Brain microvascular endothelial cell (primary cell): ENCODE measurements at regions not wholly inside any gene's neighbourhood (a gene's known extent, or its start where the extent isn't known, plus 50 kb on each side); places are given as distances from the start of the nearest gene placed in this dataset.

Experiments used
- DNase-seq: peaks from one replicate; pipeline ENCODE4 v3.0.0-alpha.2; 2020
- H3K27ac ChIP-seq: fragments of 250-450 bp; sonication (Bioruptor Pico); 2 replicates; pipeline ENCODE4 v1.5.1; 2020; ENCODE audit warnings: mild to moderate bottlenecking, moderate library complexity
- H3K27me3 ChIP-seq: fragments of 250-450 bp; sonication (Bioruptor Pico); replicated peaks from 2 replicates; pipeline ENCODE4 v1.5.1; 2020; ENCODE audit warnings: mild to moderate bottlenecking
- H3K36me3 ChIP-seq: fragments of 250-450 bp; sonication (Bioruptor Pico); replicated peaks from 2 replicates; pipeline ENCODE4 v1.5.1; 2020; ENCODE audit warnings: mild to moderate bottlenecking
- H3K4me3 ChIP-seq: 2 replicates; pipeline ENCODE4 v1.5.1; 2011; ENCODE audit warnings: low read depth, mild to moderate bottlenecking, control low read depth, low read length, moderate library complexity
- in situ Hi-C: cut with HindIII; loops from 2 replicates; pipeline ENCODE4 v1.10.0; 2017; ENCODE audit warnings: low sequenced_read_pairs, low pct_ligation_motif_present
- TF ChIP-seq, protein P1 (sequence below): IDR thresholded peaks from 2 replicates; pipeline ENCODE4 v1.5.1; 2011; ENCODE audit warnings: low read depth, mild to moderate bottlenecking, moderate library complexity, low read length, control low read depth, inconsistent platforms; ENCODE audit errors: missing control alignments

- no peaks in the 10 kb centered on the region for H3K36me3 ChIP-seq
- no peak for DNase-seq
- TF ChIP-seq, protein P1, sequence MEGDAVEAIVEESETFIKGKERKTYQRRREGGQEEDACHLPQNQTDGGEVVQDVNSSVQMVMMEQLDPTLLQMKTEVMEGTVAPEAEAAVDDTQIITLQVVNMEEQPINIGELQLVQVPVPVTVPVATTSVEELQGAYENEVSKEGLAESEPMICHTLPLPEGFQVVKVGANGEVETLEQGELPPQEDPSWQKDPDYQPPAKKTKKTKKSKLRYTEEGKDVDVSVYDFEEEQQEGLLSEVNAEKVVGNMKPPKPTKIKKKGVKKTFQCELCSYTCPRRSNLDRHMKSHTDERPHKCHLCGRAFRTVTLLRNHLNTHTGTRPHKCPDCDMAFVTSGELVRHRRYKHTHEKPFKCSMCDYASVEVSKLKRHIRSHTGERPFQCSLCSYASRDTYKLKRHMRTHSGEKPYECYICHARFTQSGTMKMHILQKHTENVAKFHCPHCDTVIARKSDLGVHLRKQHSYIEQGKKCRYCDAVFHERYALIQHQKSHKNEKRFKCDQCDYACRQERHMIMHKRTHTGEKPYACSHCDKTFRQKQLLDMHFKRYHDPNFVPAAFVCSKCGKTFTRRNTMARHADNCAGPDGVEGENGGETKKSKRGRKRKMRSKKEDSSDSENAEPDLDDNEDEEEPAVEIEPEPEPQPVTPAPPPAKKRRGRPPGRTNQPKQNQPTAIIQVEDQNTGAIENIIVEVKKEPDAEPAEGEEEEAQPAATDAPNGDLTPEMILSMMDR: no peak
- in situ Hi-C loops: no loop called here
- H3K4me3 ChIP-seq: no peak overlapping the region
- H3K27ac ChIP-seq: no peak overlapping the region
- H3K27me3 ChIP-seq: no peaks in the 10 kb centered on the region
Measured at GRCh38 chr5:167973126-167973525, 318.3 kb upstream of the WWC1 start.

- Histone ChIP-seq H3K27ac (no peak overlapping the region), H3K36me3 (no peaks in the 10 kb centered on the region), H3K4me3 (no peak overlapping the region), H3K27me3 (no peaks in the 10 kb centered on the region)
- TF ChIP-seq, protein P1: no peak
- in situ Hi-C loops: no loop called here
- DNase-seq: no peak
Measured at GRCh38 chr5:167984951-167985350, 306.5 kb upstream of the WWC1 start.

DNA sequence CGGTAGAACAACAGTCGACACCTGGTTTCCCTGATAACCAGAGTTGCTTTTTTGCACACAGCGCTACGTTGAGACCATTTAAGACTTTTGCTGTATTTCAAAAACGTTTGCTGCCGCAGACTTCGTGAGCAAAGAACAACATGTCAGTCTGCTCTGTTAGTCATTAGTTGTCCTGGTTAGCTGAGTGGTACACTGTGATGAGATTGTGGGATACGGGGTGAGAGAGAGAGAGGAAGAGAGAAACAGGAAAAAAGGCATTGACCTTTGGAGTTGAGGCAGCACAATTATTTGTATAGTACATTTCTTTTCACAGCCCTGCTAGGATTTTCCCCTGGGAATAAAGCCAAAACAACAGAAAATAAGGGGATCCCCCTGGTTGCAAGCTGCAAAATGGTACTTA lies 306.1 kb upstream of the WWC1 start:
- in situ Hi-C loops: no loop called here
- H3K4me3 ChIP-seq: no peak overlapping the region
- DNase-seq: no peak
- H3K27me3 ChIP-seq: no peaks in the 10 kb centered on the region
- H3K27ac ChIP-seq: no peak overlapping the region
- no peaks in the 10 kb centered on the region for H3K36me3 ChIP-seq
- TF ChIP-seq, protein P1: no peak

DNA sequence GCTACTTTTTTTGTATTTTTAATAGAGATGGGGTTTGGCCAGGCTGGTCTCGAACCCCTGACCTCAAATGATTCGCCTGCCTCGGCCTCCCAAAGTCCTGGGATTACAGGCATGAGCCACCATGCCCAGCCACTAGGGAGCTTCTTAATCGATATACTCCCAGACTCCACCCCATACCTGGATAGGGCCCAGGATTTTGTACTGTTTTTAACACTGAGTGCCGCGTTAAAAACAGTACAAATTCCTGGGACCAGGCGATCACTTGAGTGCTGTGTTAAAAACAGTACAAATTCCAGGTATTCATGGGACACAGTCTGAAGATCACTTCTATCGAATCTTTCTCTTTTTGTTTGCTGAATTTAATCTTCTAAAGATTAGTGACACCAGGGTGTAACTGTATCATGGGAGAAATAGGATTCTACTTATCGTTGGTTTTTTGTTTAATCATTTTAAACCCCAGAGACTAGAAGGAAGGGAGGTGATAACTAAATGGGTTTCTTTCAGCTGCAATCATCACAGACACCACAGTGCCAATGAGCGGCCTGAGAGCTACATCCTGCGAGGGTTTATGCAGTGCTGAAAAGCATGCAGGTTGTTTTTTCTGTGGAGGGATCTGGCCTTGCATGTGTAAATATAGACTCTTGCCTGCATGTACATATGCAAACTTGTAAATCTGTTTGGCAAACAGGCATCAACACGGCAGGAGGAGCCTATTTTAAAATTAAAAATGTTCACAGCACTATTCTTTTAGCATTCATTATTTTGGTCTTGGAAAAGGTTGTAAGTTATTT lies 303.8 kb upstream of the WWC1 start:
- Histone ChIP-seq H3K27me3 (no peaks in the 10 kb centered on the region), H3K36me3 (no peaks in the 10 kb centered on the region), H3K27ac (no peak overlapping the region), H3K4me3 (no peak overlapping the region)
- TF ChIP-seq, protein P1: no peak
- DNase-seq: no peak
- in situ Hi-C loops: no loop called here

DNA sequence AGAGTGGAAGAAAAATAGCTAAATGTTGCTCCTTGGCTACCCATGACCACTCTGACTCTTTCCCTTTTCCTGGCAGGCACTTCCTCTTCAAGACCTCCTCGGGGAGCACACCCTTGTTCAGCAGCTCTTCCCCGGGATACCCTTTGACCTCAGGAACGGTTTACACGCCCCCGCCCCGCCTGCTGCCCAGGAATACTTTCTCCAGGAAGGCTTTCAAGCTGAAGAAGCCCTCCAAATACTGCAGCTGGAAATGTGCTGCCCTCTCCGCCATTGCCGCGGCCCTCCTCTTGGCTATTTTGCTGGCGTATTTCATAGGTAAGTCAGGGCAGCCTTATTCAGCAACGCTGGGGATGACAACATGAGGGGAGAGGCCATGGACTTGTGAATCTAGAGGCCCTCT lies 298.6 kb upstream of the WWC1 start:
- no peak for DNase-seq
- no peaks in the 10 kb centered on the region for H3K27me3 ChIP-seq
- H3K4me3 ChIP-seq: no peak overlapping the region
- H3K36me3 ChIP-seq: no peaks in the 10 kb centered on the region
- in situ Hi-C loops: no loop called here
- TF ChIP-seq, protein P1: no peak
- H3K27ac ChIP-seq: no peak overlapping the region

DNA sequence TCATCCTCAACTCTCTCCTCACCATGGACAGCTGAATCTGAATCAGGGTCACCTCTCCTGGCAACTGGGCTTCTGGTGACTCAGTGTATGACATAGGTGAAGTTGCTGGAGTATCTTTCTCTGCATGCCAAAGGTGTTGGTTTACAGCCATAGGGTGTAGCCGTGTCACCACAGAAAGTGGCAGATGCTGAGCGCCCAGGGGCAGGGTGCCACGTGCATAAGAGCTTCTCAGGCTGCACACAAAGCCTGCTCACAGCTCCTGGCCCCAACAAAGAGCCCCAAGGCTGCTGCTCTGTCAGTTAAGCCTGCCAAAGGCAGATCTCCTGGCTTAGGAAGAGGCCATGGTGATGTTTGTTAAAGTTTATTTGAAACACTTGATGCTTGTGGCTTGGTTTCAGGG lies 297.7 kb upstream of the WWC1 start:
- Histone ChIP-seq H3K4me3 (no peak overlapping the region), H3K36me3 (no peaks in the 10 kb centered on the region), H3K27ac (no peak overlapping the region), H3K27me3 (no peaks in the 10 kb centered on the region)
- no peak for DNase-seq
- TF ChIP-seq, protein P1: no peak
- in situ Hi-C loops: no loop called here
